D721Med (cell line): ENCODE measurements at regions not wholly inside any gene's neighbourhood (a gene's known extent, or its start where the extent isn't known, plus 50 kb on each side); places are given as distances from the start of the nearest gene placed in this dataset.

Experiments
- DNase-seq: peaks from one replicate; pipeline ENCODE4 v3.0.0; 2011; ENCODE audit warnings: low spot score; ENCODE audit not compliant: insufficient read length
- FAIRE-seq: peaks from 2 replicates; lab custom pipeline; 2011; peaks lifted over from hg19 to GRCh38; lab: Jason Lieb, UNC
- TF ChIP-seq, protein P1 (sequence below): IDR thresholded peaks from 2 replicates; pipeline ENCODE4 v1.5.1; 2012; ENCODE audit warnings: mild to moderate bottlenecking, control low read depth; ENCODE audit not compliant: insufficient read depth; ENCODE audit errors: missing control alignments

DNA sequence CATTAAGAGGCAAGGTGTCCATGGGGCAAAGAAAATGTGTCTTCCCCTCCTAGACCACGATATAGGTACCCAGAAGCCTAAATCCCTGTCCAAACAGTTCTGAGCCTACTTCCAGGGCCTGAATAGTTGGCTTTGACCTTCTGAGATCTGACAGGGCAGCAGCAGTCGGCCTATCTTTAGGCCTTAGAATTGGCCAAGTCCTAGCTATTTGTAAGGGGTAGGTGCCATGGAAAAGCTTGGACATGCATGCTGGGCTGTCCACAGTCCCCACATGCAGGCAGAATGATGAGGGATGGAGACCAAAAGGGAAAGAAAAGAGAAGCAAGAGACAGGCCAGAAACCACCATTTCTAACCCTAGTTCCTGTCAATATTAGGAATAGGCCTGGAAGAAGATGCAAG lies 346.1 kb downstream of the ANXA1 start:
- FAIRE-seq (no peak), DNase-seq (no peak)
- TF ChIP-seq, protein P1, sequence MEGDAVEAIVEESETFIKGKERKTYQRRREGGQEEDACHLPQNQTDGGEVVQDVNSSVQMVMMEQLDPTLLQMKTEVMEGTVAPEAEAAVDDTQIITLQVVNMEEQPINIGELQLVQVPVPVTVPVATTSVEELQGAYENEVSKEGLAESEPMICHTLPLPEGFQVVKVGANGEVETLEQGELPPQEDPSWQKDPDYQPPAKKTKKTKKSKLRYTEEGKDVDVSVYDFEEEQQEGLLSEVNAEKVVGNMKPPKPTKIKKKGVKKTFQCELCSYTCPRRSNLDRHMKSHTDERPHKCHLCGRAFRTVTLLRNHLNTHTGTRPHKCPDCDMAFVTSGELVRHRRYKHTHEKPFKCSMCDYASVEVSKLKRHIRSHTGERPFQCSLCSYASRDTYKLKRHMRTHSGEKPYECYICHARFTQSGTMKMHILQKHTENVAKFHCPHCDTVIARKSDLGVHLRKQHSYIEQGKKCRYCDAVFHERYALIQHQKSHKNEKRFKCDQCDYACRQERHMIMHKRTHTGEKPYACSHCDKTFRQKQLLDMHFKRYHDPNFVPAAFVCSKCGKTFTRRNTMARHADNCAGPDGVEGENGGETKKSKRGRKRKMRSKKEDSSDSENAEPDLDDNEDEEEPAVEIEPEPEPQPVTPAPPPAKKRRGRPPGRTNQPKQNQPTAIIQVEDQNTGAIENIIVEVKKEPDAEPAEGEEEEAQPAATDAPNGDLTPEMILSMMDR, result no peak

DNA sequence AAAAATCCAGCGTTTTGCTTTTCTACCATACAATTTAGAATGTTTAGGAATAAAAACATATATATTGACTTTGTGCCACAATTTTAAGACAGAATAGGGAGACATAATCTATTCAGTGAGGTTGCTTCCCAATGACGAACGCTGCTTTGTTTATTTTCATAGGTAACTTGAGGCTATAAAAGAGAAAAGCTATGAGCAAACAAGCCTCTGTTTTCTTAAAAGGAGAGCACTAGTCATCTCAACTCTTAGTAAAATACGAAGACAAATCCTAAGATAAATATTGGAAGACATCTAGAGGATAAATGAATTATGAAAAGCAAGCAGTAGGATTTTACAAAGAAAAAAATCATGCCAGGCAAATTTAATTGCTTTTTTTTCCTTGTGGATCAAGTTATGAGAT lies 363.6 kb downstream of the ANXA1 start:
- TF ChIP-seq, protein P1, result no peak
- DNase-seq (no peak), FAIRE-seq (no peak)

DNA sequence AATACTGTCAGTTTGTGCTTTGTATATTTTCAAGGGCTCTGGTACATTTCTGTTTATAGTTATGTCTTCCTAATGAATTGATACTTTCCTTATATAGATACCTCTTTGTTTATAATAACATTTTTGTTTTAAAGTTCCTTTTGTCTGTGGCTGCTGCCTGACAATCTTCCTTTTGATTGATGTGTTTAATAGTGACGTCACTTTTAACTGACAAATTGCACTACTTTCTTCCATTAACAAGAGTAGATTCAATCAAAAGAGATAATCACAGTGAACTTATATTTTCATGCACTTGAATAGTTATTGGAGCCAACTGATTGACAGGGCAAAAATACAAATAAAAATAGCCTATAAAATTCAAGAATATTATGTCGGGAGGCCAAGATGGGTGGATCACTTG lies 371.7 kb downstream of the ANXA1 start:
- FAIRE-seq, result no peak

DNA sequence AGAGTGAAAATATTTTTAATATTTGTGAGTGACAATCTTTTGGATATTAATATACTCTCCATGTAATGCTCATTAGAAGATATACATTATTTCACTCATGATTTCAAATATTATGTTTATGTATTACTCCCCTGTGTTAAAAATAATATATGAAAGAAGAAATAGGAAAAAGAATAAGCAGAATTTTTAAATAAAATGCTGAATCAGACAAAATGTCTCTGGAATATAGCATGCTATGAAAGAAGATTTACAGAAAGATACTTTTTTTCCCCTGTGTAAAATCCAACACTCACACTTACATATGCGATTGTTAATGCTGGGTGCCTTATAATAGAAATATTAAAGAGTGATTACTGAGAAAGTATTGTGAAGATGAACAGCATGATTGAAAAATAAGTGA lies 373.7 kb downstream of the ANXA1 start:
- DNase-seq (no peak), FAIRE-seq (no peak)
- TF ChIP-seq, protein P1, result no peak

More for the DNA sequence above, 371.7 kb downstream of the ANXA1 start:
- no peak for DNase-seq
- TF ChIP-seq, protein P1, result no peak

DNA sequence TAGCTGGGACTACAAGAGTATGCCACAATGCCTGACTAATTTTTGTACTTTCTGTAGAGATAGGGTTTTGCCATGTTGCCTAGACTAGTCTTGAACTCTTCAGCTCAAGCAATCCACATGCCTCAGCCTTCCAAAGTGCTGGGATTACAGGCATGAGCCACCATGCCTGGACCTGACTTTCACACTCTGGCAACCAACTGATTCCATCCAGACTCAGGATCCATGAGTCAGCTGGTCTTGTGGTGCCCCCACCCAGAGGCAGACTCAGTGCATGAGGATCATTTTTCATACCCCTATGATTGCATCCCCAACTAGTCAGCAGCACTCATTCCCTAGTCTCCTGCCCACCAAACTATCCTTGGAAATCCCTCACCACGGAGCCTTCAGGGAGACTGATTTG lies 375.9 kb downstream of the ANXA1 start:
- DNase-seq (no peak), FAIRE-seq (no peak)
- TF ChIP-seq, protein P1, result no peak

DNA sequence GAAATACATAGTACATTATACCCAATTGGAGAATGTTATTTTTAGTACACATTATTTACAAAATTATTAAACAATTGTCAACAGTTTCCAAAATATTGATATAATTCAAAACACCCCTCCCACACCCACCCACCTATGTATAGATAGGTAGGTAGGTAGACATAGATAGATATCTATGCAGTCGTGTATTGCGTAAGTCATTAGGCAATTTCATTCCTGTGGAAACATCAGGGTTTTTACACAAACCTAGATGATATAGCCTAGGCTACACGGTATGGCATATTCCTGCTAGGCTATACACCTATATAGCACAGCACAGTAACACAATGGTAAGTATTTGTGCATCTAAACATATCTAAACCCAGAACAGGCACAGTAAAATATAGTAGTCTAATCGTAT lies 377.3 kb downstream of the ANXA1 start:
- DNase-seq (no peak), FAIRE-seq (no peak)
- TF ChIP-seq, protein P1, result no peak

DNA sequence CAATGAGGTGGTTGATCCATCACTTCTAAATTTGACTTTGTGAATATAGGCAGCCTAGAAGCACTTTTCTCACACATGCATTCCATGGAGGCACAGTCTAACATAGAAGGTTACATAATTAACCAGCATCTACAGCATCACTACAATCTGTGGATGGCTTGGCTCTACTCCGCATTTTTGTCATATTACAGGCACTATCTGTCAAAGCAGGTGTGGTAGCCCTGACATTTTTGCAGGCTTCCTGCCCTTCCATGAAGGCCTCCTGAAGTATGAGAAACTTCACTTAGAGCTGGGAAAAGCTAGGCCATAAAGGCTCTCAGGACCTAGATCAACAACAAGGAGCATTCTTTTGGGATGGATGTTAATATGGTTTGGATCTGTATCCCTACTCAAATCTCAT lies 378.0 kb downstream of the ANXA1 start:
- FAIRE-seq (no peak), DNase-seq (no peak)
- TF ChIP-seq, protein P1, result no peak
